IPS-20b (cell line): ENCODE measurements at regions not wholly inside any gene's neighbourhood (a gene's known extent, or its start where the extent isn't known, plus 50 kb on each side); places are given as distances from the start of the nearest gene placed in this dataset.
"Not testable (repeated sequence)": the region's sequence is repeated elsewhere in the genome, so short reads cannot be mapped to it uniquely, and the experiment has no call there.

ENCODE experiments used
- H3K27ac ChIP-seq: one replicate; pipeline ENCODE4 v1.5.1; 2013; ENCODE audit warnings: low read length
- H3K27me3 ChIP-seq: 2 replicates; pipeline ENCODE4 v1.6.1; 2013; ENCODE audit warnings: mild to moderate bottlenecking, low read length, inconsistent platforms; ENCODE audit not compliant: insufficient read depth
- H3K36me3 ChIP-seq: 2 replicates; pipeline ENCODE4 v1.6.1; 2013; ENCODE audit warnings: low read depth, mild to moderate bottlenecking, inconsistent platforms, low read length, moderate library complexity; ENCODE audit not compliant: insufficient read depth
- H3K4me1 ChIP-seq: 2 replicates; pipeline ENCODE4 v1.6.1; 2013; ENCODE audit warnings: mild to moderate bottlenecking, control low read depth, inconsistent platforms, low read length, moderate library complexity; ENCODE audit not compliant: insufficient read depth
- H3K4me3 ChIP-seq: 2 replicates; pipeline ENCODE4 v1.5.1; 2013; ENCODE audit warnings: mild to moderate bottlenecking, low read length, inconsistent platforms
- H3K9ac ChIP-seq: 2 replicates; pipeline ENCODE4 v1.6.1; 2013; ENCODE audit warnings: low read depth, mild to moderate bottlenecking, inconsistent platforms, low read length, moderate library complexity
- H3K9me3 ChIP-seq: 2 replicates; pipeline ENCODE4 v1.6.1; 2013; ENCODE audit warnings: mild to moderate bottlenecking, low read depth, low read length, inconsistent platforms; ENCODE audit not compliant: insufficient read depth

- H3K36me3 ChIP-seq, H3K4me3 ChIP-seq, H3K4me1 ChIP-seq, H3K9ac ChIP-seq, H3K27me3 ChIP-seq, H3K27ac ChIP-seq, H3K9me3 ChIP-seq: not testable (repeated sequence)
Observed at GRCh38 chr1:230475856-230476621, 49.9 kb upstream of the PGBD5 start.
